BE2C (cell line): ENCODE measurements at regions not wholly inside any gene's neighbourhood (a gene's known extent, or its start where the extent isn't known, plus 50 kb on each side); places are given as distances from the start of the nearest gene placed in this dataset.
"Not testable (repeated sequence)": the region's sequence is repeated elsewhere in the genome, so short reads cannot be mapped to it uniquely, and the experiment has no call there.

Source experiments
- DNase-seq: peaks from one replicate; pipeline ENCODE4 v3.0.0-alpha.2; 2020
- H3K27me3 ChIP-seq: fragments of 250-450 bp; sonication (Bioruptor Pico); 2 replicates; pipeline ENCODE4 v1.5.1; 2020; ENCODE audit warnings: mild to moderate bottlenecking
- H3K36me3 ChIP-seq: fragments of 250-450 bp; sonication (Bioruptor Pico); 2 replicates; pipeline ENCODE4 v1.5.1; 2020; ENCODE audit warnings: mild to moderate bottlenecking
- H3K4me1 ChIP-seq: fragments of 250-450 bp; sonication (Bioruptor Pico); 2 replicates; pipeline ENCODE4 v1.5.1; 2020
- H3K4me3 ChIP-seq: 2 replicates; pipeline ENCODE4 v1.5.1; 2011; ENCODE audit warnings: low read depth, low read length
- H3K9me3 ChIP-seq: fragments of 250-450 bp; sonication (Bioruptor Pico); 2 replicates; pipeline ENCODE4 v1.5.1; 2020
- TF ChIP-seq, protein P1 (sequence below): IDR thresholded peaks from 2 replicates; pipeline ENCODE4 v1.5.1; 2012; ENCODE audit warnings: mild to moderate bottlenecking, low read depth, low read length

DNA sequence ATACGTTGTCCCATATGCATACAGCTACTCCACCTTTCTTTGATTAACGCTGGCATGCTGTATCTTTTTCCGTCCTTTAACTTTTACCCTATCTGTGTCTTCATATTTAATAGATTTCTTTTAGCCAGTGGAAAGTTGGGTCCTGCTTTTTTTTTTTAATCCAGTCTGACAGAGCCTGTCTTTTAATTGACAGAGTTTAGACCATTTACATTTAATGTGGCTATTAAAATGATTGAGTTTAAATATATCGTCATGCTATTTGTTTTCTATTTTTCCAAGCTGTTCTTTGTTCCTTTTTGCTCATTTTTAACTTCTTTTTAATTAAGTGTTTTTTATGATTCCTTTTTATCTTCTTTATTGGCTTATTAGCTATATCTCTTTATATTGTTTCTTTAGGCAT is 217.6 kb upstream of the NEBL start:
- Histone ChIP-seq H3K36me3 (no peaks in the 10 kb centered on the region), H3K4me3 (no peak overlapping the region), H3K27me3 (peaks cover 3% of the 10 kb centered on the region; the same call in 1 of the 2 replicates), H3K4me1 (no peaks in the 10 kb centered on the region), H3K9me3 (no peaks in the 10 kb centered on the region)
- no peak for DNase-seq
- TF ChIP-seq, protein P1, sequence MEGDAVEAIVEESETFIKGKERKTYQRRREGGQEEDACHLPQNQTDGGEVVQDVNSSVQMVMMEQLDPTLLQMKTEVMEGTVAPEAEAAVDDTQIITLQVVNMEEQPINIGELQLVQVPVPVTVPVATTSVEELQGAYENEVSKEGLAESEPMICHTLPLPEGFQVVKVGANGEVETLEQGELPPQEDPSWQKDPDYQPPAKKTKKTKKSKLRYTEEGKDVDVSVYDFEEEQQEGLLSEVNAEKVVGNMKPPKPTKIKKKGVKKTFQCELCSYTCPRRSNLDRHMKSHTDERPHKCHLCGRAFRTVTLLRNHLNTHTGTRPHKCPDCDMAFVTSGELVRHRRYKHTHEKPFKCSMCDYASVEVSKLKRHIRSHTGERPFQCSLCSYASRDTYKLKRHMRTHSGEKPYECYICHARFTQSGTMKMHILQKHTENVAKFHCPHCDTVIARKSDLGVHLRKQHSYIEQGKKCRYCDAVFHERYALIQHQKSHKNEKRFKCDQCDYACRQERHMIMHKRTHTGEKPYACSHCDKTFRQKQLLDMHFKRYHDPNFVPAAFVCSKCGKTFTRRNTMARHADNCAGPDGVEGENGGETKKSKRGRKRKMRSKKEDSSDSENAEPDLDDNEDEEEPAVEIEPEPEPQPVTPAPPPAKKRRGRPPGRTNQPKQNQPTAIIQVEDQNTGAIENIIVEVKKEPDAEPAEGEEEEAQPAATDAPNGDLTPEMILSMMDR = no peak

DNA sequence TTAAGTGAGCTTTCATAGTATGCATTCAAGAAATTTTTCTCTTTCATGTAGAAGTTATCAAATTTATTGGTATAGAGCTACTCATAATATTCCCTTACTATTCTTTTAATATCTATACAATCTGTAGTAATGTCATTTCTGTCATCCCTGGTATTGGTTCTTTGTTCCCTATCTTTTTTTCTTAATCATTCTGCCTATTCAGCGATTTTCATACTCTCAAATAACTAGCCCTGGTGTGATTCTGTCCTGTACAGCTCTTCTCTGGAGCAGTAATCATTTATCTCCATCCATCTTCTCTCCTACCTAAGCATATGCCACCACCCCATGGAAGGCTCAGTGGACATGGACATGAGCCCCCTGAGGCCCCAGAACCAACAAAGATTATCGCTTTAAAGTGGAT is 213.2 kb upstream of the NEBL start:
- H3K4me3 ChIP-seq = no peak overlapping the region
- TF ChIP-seq, protein P1 = no peak
- DNase-seq = no peak

DNA sequence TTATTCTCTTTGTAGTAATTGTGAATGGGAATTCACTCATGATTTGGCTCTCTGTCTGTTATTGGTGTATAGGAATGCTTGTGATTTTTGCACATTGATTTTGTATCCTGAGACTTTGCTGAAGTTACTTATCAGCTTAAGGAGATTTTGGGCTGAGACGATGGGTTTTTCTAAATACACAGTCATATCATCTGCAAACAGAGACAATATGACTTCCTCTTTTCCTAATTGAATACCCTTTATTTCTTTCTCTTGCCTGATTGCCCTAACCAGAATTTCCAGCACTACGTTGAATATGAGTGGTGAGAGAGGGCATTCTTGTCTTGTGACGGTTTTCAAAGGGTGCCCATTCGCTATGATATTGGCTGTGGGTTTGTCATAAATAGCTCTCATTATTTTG is 209.8 kb upstream of the NEBL start:
- not testable (repeated sequence) for DNase-seq, H3K4me1 ChIP-seq, H3K27me3 ChIP-seq, H3K9me3 ChIP-seq, H3K36me3 ChIP-seq, H3K4me3 ChIP-seq

More for the DNA sequence above, 213.2 kb upstream of the NEBL start:
- Histone ChIP-seq H3K9me3 (no peaks in the 10 kb centered on the region), H3K36me3 (no peaks in the 10 kb centered on the region), H3K27me3 (no peaks in the 10 kb centered on the region; the same call in 1 of the 2 replicates), H3K4me1 (no peaks in the 10 kb centered on the region)

- H3K4me3 ChIP-seq, H3K4me1 ChIP-seq, H3K9me3 ChIP-seq, DNase-seq, H3K27me3 ChIP-seq, H3K36me3 ChIP-seq: not testable (repeated sequence)
Observed at GRCh38 chr10:21105331-21105730, 208.2 kb upstream of the NEBL start.

DNA sequence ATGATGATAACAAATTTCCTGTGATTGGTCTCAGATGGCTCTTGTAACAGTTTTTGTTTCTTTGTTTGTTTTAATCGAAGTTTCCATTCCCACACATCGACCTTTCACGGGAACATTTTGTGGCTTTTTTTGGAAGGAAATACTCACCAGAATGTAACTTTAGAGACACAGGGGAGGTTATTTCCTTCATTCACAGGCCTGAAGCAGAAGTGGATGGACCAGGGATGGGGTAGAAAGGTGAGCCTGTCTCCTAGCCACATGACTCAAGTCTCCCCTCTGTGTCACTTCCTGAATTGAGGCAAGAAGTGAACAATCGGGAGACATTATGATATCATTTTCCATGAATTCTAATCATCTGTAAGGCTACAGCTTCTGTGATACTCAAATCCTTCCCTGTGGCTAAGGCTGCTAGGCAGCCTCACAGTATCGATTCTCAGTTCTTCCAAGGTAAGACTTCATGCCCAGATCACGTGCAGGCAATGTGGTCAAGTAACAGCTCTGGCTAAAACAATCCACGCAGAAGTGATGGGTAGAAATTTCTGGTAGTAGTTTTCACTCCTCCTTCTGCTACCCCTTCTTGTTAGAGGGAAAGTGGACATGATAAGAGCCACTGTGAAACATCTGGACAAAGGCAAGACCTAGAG is 203.9 kb upstream of the NEBL start:
- Histone ChIP-seq H3K4me3 (no peak overlapping the region), H3K4me1 (no peaks in the 10 kb centered on the region), H3K36me3 (no peaks in the 10 kb centered on the region), H3K27me3 (no peaks in the 10 kb centered on the region), H3K9me3 (no peaks in the 10 kb centered on the region)
- TF ChIP-seq, protein P1 = no peak
- no peak for DNase-seq

DNA sequence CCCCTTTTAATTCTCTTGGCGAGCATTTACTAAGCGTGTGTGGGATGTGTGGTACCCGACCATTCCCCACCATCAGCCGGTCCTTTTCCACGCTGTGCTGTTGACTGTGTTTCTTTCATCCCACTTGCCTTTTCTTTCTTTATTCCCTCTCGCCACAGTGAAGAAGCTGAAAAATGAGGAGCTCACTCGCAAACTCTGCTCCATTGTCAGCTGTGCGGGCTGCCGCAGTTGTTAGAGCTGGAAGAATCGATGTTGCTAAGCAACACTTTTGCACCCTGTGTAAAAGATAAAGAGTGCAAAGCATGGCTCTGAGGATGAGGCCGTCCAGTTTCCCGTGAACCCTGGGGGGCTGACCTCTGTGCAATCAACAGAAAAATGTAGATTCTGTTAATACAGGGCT is 203.1 kb upstream of the NEBL start:
- Histone ChIP-seq H3K9me3 (no peaks in the 10 kb centered on the region), H3K4me1 (no peaks in the 10 kb centered on the region), H3K27me3 (no peaks in the 10 kb centered on the region), H3K4me3 (no peak overlapping the region), H3K36me3 (no peaks in the 10 kb centered on the region)
- no peak for DNase-seq
- TF ChIP-seq, protein P1 = no peak

GRCh38 chr10:21099291-21100062 is 202.4 kb upstream of the NEBL start:
- Histone ChIP-seq H3K9me3 (no peaks in the 10 kb centered on the region), H3K27me3 (no peaks in the 10 kb centered on the region), H3K4me1 (no peaks in the 10 kb centered on the region), H3K4me3 (no peak overlapping the region), H3K36me3 (no peaks in the 10 kb centered on the region)
- DNase-seq = no peak
- TF ChIP-seq, protein P1 = no peak
